Keratinocyte (primary cell): ENCODE measurements at regions not wholly inside any gene's neighbourhood (a gene's known extent, or its start where the extent isn't known, plus 50 kb on each side); places are given as distances from the start of the nearest gene placed in this dataset.

Experiments
- DNase-seq: peaks from one replicate; pipeline ENCODE4 v3.0.0-alpha.2; 2011; ENCODE audit warnings: low read depth, missing footprints, low spot score
- FAIRE-seq: peaks from 2 replicates; lab custom pipeline; 2011; peaks lifted over from hg19 to GRCh38; lab: Jason Lieb, UNC
- H2AFZ ChIP-seq: 2 replicates; pipeline ENCODE4 v1.6.0; 2012; ENCODE audit warnings: low read length, control low read depth, inconsistent platforms; ENCODE audit not compliant: control insufficient read depth
- H3K27ac ChIP-seq: 2 replicates; pipeline ENCODE4 v1.5.1; 2011; ENCODE audit warnings: low read length; ENCODE audit not compliant: control insufficient read depth, insufficient read depth
- H3K27me3 ChIP-seq: 3 replicates; pipeline ENCODE4 v1.6.0; 2011; ENCODE audit warnings: low read length; ENCODE audit not compliant: control insufficient read depth, insufficient read depth; ENCODE audit errors: extremely low read depth
- H3K36me3 ChIP-seq, 2 experiments: 2 replicates in 1 of 2; 3 replicates in 1 of 2; pipeline ENCODE4 v1.5.1; 2011; ENCODE audit warnings: low read length in 2 of 2, mild to moderate bottlenecking in 1 of 2; ENCODE audit not compliant: control insufficient read depth in 2 of 2, insufficient read depth in 2 of 2; ENCODE audit errors: extremely low read depth in 1 of 2
- H3K4me1 ChIP-seq: 3 replicates; pipeline ENCODE4 v1.5.1; 2011; ENCODE audit warnings: low read length; ENCODE audit not compliant: control insufficient read depth, insufficient read depth; ENCODE audit errors: extremely low read depth
- H3K4me2 ChIP-seq: 3 replicates; pipeline ENCODE4 v1.6.0; 2011; ENCODE audit warnings: low read depth, low read length; ENCODE audit not compliant: control insufficient read depth, insufficient read depth; ENCODE audit errors: extremely low read depth
- H3K4me3 ChIP-seq, 3 experiments: fragments of 200-600 bp in 1 of 3; sonication (generic) in 1 of 3; 2 replicates in 2 of 3; 3 replicates in 1 of 3; pipeline ENCODE4 v1.5.1; 2011 to 2016; ENCODE audit warnings: low read length in 3 of 3, mild to moderate bottlenecking in 3 of 3, control low read depth in 2 of 3, inconsistent platforms in 1 of 3, low read depth in 1 of 3, mixed read lengths in 1 of 3, mixed run types in 1 of 3, moderate library complexity in 1 of 3; ENCODE audit not compliant: control insufficient read depth in 2 of 3, insufficient read depth in 2 of 3; ENCODE audit errors: extremely low read depth in 1 of 3
- H3K79me2 ChIP-seq: 2 replicates; pipeline ENCODE4 v1.6.0; 2012; ENCODE audit warnings: low read length; ENCODE audit not compliant: control insufficient read depth, insufficient read depth
- H3K9ac ChIP-seq: 3 replicates; pipeline ENCODE4 v1.6.0; 2011; ENCODE audit warnings: low read length; ENCODE audit not compliant: control insufficient read depth, insufficient read depth; ENCODE audit errors: extremely low read depth
- H3K9me1 ChIP-seq: 3 replicates; pipeline ENCODE4 v1.6.0; 2011; ENCODE audit warnings: low read length; ENCODE audit not compliant: control insufficient read depth, insufficient read depth; ENCODE audit errors: extremely low read depth
- H3K9me3 ChIP-seq: 2 replicates; pipeline ENCODE4 v1.5.1; 2012; ENCODE audit warnings: low read depth, low read length; ENCODE audit not compliant: control insufficient read depth
- H4K20me1 ChIP-seq: 3 replicates; pipeline ENCODE4 v1.6.0; 2011; ENCODE audit warnings: low read length; ENCODE audit not compliant: control insufficient read depth, insufficient read depth; ENCODE audit errors: extremely low read depth
- EZH2 ChIP-seq: IDR thresholded peaks from one replicate; pipeline ENCODE4 v1.6.1; 2012; ENCODE audit warnings: inconsistent platforms, mild to moderate bottlenecking, low read length, moderate library complexity
- dilution Hi-C: fragments of 300-500 bp; cut with MboI; formaldehyde crosslinking; loops from one replicate; pipeline ENCODE4 v1.7.0; 2020; ENCODE audit warnings: low sequenced_read_pairs; ENCODE audit not compliant: extremely low pct_ligation_motif_present
- TF ChIP-seq, protein P1 (sequence below), 3 experiments: IDR thresholded peaks in 1 of 3; conservative IDR thresholded peaks in 1 of 3; optimal IDR thresholded peaks in 1 of 3; 2 replicates in 2 of 3; 3 replicates in 1 of 3; pipeline versions ENCODE3 to v1.5.1; 2011; ENCODE audit warnings: low read length in 3 of 3, mild to moderate bottlenecking in 3 of 3, moderate library complexity in 2 of 3, control low read depth in 1 of 3, inconsistent platforms in 1 of 3; ENCODE audit not compliant: insufficient read depth in 2 of 3; ENCODE audit errors: extremely low read depth in 1 of 3

DNA sequence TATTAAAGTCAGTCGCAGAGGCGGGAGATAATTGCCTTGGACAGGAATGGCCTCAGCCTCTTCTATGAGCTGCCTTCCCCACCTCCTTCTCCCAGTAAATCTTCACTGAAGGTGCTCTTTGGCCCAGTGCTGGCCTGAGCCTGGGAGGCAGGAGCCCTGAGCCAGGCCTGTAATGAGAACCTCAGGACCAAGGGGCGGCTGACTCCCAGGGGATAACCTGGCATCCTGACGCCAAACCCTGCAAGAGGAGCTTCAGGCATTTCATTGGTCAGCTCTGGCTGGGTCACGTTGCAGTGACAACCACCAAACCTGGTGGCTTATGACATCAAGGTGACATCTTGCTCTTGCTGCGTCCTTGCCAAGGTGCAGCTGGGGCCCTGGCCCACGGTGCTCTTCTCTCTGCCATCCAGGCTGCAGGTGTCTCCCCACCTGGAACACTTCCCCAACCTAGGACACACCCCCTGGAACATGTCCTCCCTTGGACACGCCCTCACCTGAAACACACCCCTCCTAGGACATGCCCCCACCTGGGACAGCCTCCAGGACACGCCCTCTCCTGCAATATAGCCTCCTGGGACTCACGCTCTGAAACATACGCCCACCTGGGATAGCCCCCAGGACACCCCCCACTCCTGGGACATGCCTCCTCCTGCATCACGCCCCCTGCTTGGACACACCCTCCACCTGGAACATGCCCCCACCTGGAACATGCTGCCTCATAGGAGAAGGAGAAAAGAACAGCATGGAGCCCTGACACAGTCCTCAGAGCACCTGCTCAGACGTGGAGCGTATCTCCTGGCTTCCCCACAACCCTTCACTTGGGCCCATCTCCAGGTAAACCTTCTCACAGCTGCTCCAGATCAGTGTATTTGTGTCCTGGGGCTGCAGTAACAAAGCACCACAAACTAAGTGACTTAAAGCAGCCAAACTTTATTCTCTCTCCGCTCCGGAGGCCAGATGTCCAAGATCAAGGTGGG, 333.6 kb downstream of the NPHP4 start:
- no peak for TF ChIP-seq EZH2
- TF ChIP-seq, protein P1, sequence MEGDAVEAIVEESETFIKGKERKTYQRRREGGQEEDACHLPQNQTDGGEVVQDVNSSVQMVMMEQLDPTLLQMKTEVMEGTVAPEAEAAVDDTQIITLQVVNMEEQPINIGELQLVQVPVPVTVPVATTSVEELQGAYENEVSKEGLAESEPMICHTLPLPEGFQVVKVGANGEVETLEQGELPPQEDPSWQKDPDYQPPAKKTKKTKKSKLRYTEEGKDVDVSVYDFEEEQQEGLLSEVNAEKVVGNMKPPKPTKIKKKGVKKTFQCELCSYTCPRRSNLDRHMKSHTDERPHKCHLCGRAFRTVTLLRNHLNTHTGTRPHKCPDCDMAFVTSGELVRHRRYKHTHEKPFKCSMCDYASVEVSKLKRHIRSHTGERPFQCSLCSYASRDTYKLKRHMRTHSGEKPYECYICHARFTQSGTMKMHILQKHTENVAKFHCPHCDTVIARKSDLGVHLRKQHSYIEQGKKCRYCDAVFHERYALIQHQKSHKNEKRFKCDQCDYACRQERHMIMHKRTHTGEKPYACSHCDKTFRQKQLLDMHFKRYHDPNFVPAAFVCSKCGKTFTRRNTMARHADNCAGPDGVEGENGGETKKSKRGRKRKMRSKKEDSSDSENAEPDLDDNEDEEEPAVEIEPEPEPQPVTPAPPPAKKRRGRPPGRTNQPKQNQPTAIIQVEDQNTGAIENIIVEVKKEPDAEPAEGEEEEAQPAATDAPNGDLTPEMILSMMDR (optimal IDR thresholded peaks at IDR 0.05 in 1 of 3, IDR thresholded peaks at IDR 0.05 in 1 of 3, conservative IDR thresholded peaks at IDR 0.05 in 1 of 3; ENCODE audit: extremely low read depth in 1 of 3, insufficient read depth in 2 of 3, low read length in 3 of 3) = no peak
- no peak overlapping the region for H3K4me3 ChIP-seq
- H3K36me3 ChIP-seq = no peaks in the 10 kb centered on the region
- FAIRE-seq (no peak), DNase-seq (no peak)
- dilution Hi-C loops = no loop called here
- no peaks in the 10 kb centered on the region for H4K20me1 ChIP-seq
- no peak overlapping the region for H3K27ac ChIP-seq
- H3K4me2 ChIP-seq = no peak overlapping the region
- no peaks in the 10 kb centered on the region for H3K9me3 ChIP-seq
- no peak overlapping the region for H3K9ac ChIP-seq
- H3K4me1 ChIP-seq = peaks cover 12% of the 10 kb centered on the region
- H3K27me3 ChIP-seq = no peaks in the 10 kb centered on the region
- no peaks in the 10 kb centered on the region for H3K79me2 ChIP-seq
- H2AFZ ChIP-seq = no peak overlapping the region
- H3K9me1 ChIP-seq = no peaks in the 10 kb centered on the region

- H3K79me2 ChIP-seq = no peaks in the 10 kb centered on the region
- H4K20me1 ChIP-seq = no peaks in the 10 kb centered on the region
- H3K27ac ChIP-seq = peak overlapping the region; percentile 48
- peaks cover 27% of the 10 kb centered on the region for H3K4me1 ChIP-seq
- H3K9me1 ChIP-seq = no peaks in the 10 kb centered on the region
- peak; percentile 91 for FAIRE-seq
- no peaks in the 10 kb centered on the region for H3K9me3 ChIP-seq
- H3K36me3 ChIP-seq = no peaks in the 10 kb centered on the region
- no peak overlapping the region for H3K4me3 ChIP-seq
- peak overlapping the region; percentile 10 for H2AFZ ChIP-seq
- peak; percentile 99 for DNase-seq
- no peak overlapping the region for H3K9ac ChIP-seq
- H3K4me2 ChIP-seq = peak overlapping the region; percentile 50
- H3K27me3 ChIP-seq = no peaks in the 10 kb centered on the region
- TF ChIP-seq, protein P1 (optimal IDR thresholded peaks at IDR 0.05 in 1 of 3, IDR thresholded peaks at IDR 0.05 in 1 of 3, conservative IDR thresholded peaks at IDR 0.05 in 1 of 3; ENCODE audit: extremely low read depth in 1 of 3, insufficient read depth in 2 of 3, low read length in 3 of 3) = no peak
- TF ChIP-seq EZH2 = no peak
- dilution Hi-C loops = no loop called here
Observed at GRCh38 chr1:5651964-5652821, 340.0 kb downstream of the NPHP4 start.
